ENCODE measurements at regions not wholly inside any gene's neighbourhood (a gene's known extent, or its start where the extent isn't known, plus 50 kb on each side); places are given as distances from the start of the nearest gene placed in this dataset.

DNA sequence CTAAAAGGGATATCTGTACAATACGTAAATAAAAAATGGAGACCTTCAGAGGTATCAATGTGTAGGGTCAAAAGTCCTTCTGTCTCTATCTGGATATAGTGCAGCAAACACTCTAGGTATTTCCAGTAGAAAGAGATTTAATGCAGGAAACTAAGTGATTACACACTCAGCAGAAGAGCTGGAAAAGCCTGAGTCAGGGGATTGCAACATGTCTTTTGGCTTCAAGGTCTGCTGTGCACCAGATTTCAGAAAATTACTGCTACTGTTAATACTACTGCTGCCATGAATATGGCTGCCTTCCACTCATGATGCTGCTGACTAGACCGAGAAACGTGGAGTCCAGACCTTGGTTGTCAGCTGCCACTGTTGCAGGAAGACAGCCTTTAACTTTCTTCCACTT is 94.9 kb upstream of the DLX6 start:
- no peaks in the 10 kb centered on the region for H3K36me3 ChIP-seq (ENCODE audit: control insufficient read depth in 4 of 4, insufficient read depth in 4 of 4, low read length in 4 of 4)
- peak in 1 of 3 donors; percentile 10 for DNase-seq
- H3K27me3 ChIP-seq (ENCODE audit: control insufficient read depth in 3 of 3, insufficient read depth in 3 of 3, low read length in 2 of 3): no peaks in the 10 kb centered on the region
- H3K4me3 ChIP-seq: no peak overlapping the region
- no peaks in the 10 kb centered on the region for H3K4me1 ChIP-seq (ENCODE audit: control insufficient read depth in 5 of 5, insufficient read depth in 5 of 5, low read length in 5 of 5)
- H3K9ac ChIP-seq (ENCODE audit: insufficient read depth in 1 of 2, low read length in 2 of 2): no peak overlapping the region
- no peaks in the 10 kb centered on the region for H3K9me3 ChIP-seq (ENCODE audit: control insufficient read depth in 4 of 4, insufficient read depth in 3 of 4, low read length in 3 of 4)
- TF ChIP-seq, protein P1, sequence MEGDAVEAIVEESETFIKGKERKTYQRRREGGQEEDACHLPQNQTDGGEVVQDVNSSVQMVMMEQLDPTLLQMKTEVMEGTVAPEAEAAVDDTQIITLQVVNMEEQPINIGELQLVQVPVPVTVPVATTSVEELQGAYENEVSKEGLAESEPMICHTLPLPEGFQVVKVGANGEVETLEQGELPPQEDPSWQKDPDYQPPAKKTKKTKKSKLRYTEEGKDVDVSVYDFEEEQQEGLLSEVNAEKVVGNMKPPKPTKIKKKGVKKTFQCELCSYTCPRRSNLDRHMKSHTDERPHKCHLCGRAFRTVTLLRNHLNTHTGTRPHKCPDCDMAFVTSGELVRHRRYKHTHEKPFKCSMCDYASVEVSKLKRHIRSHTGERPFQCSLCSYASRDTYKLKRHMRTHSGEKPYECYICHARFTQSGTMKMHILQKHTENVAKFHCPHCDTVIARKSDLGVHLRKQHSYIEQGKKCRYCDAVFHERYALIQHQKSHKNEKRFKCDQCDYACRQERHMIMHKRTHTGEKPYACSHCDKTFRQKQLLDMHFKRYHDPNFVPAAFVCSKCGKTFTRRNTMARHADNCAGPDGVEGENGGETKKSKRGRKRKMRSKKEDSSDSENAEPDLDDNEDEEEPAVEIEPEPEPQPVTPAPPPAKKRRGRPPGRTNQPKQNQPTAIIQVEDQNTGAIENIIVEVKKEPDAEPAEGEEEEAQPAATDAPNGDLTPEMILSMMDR (IDR thresholded peaks at IDR 0.05; ENCODE audit: control extremely low read depth, extremely low read depth): no peak
- no peak overlapping the region for H3K27ac ChIP-seq (ENCODE audit: low read depth in 1 of 2, low read length in 1 of 2)
- WGBS, 2 donors: 84 to 91% methylated on average over 3 of the region's 3 CpGs
- ATAC-seq (ENCODE audit: insufficient read depth, low FRiP score): no peak

DNA sequence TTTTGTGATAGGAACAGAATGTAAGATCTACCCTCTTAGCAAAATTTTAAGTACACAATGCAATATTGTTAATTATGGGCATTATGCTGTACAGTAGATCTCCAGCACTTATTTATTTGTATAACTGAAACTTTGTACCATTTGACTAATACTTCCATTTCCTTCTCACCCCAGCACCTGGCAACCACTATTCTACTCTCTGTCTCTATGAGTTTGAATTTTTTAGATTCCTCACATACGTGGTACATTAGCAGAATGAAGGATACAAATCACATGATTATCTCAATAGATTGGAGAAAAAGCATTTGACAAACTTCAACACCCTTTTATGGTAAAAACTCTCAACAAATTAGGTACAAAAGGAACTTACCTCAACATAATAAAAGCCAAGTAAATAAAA is 90.3 kb upstream of the DLX6 start:
- Histone ChIP-seq H3K4me3 (no peak overlapping the region), H3K4me1 (ENCODE audit: control insufficient read depth in 5 of 5, insufficient read depth in 5 of 5, low read length in 5 of 5) (no peaks in the 10 kb centered on the region), H3K27me3 (ENCODE audit: control insufficient read depth in 3 of 3, insufficient read depth in 3 of 3, low read length in 2 of 3) (no peaks in the 10 kb centered on the region), H3K27ac (ENCODE audit: low read depth in 1 of 2, low read length in 1 of 2) (no peak overlapping the region), H3K36me3 (ENCODE audit: control insufficient read depth in 4 of 4, insufficient read depth in 4 of 4, low read length in 4 of 4) (no peaks in the 10 kb centered on the region), H3K9me3 (ENCODE audit: control insufficient read depth in 4 of 4, insufficient read depth in 3 of 4, low read length in 3 of 4) (no peaks in the 10 kb centered on the region), H3K9ac (ENCODE audit: insufficient read depth in 1 of 2, low read length in 2 of 2) (no peak overlapping the region)
- TF ChIP-seq, protein P1 (IDR thresholded peaks at IDR 0.05; ENCODE audit: control extremely low read depth, extremely low read depth): no peak
- no peak for ATAC-seq (ENCODE audit: insufficient read depth, low FRiP score)
- 40 to 66% methylated on average over 1 of the region's 1 CpG for WGBS, 2 donors
- DNase-seq: no peak

DNA sequence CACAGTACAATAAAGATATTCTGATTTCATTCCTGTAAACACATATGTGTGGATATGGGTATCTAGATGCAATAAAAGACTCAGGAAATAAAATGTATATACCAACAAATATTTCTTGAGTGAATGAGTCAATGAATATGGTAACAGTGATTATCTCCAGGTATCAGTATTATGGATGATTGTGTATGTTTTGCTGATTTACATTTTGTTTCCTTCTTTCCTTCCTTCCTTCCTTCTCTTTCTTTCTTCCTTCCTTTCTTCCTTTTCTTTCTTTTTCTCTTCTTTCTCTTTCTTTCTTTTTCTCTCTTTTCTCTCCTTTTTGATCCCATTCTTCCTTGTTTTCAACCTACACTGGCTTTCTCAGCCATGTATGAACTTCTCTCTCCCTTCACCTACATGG is 85.3 kb upstream of the DLX6 start:
- no peaks in the 10 kb centered on the region for H3K36me3 ChIP-seq (ENCODE audit: control insufficient read depth in 4 of 4, insufficient read depth in 4 of 4, low read length in 4 of 4)
- ATAC-seq (ENCODE audit: insufficient read depth, low FRiP score) (no peak), DNase-seq (no peak)
- no peak overlapping the region for H3K4me3 ChIP-seq
- H3K4me1 ChIP-seq (ENCODE audit: control insufficient read depth in 5 of 5, insufficient read depth in 5 of 5, low read length in 5 of 5): no peaks in the 10 kb centered on the region
- H3K27me3 ChIP-seq (ENCODE audit: control insufficient read depth in 3 of 3, insufficient read depth in 3 of 3, low read length in 2 of 3): no peaks in the 10 kb centered on the region
- H3K9ac ChIP-seq (ENCODE audit: insufficient read depth in 1 of 2, low read length in 2 of 2): no peak overlapping the region
- no peaks in the 10 kb centered on the region for H3K9me3 ChIP-seq (ENCODE audit: control insufficient read depth in 4 of 4, insufficient read depth in 3 of 4, low read length in 3 of 4)
- H3K27ac ChIP-seq (ENCODE audit: low read depth in 1 of 2, low read length in 1 of 2): no peak overlapping the region
- TF ChIP-seq, protein P1 (IDR thresholded peaks at IDR 0.05; ENCODE audit: control extremely low read depth, extremely low read depth): no peak

DNA sequence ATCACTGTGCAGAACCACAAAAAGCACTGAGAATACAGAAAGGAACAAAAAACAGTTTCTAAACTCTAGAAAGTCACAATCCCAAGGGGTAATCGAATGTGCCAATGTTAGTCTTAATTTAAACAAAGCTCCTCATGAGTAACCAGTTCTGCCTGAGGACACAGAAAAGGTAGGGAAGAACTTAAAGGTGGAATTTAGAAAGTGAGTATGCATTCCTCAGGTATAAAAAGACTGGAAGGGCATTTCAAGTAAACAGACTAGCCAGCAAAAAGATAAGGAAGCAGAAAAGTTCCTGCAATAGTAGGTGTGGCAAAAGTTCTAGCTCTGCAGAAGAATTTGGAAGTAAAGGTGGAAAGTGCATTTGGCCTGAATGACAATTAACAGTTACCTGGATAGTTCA is 84.6 kb upstream of the DLX6 start:
- Histone ChIP-seq H3K36me3 (ENCODE audit: control insufficient read depth in 4 of 4, insufficient read depth in 4 of 4, low read length in 4 of 4) (no peaks in the 10 kb centered on the region), H3K9me3 (ENCODE audit: control insufficient read depth in 4 of 4, insufficient read depth in 3 of 4, low read length in 3 of 4) (no peaks in the 10 kb centered on the region), H3K4me3 (no peak overlapping the region), H3K4me1 (ENCODE audit: control insufficient read depth in 5 of 5, insufficient read depth in 5 of 5, low read length in 5 of 5) (no peaks in the 10 kb centered on the region), H3K27me3 (ENCODE audit: control insufficient read depth in 3 of 3, insufficient read depth in 3 of 3, low read length in 2 of 3) (no peaks in the 10 kb centered on the region), H3K9ac (ENCODE audit: insufficient read depth in 1 of 2, low read length in 2 of 2) (no peak overlapping the region), H3K27ac (ENCODE audit: low read depth in 1 of 2, low read length in 1 of 2) (no peak overlapping the region)
- no peak for DNase-seq
- TF ChIP-seq, protein P1 (IDR thresholded peaks at IDR 0.05; ENCODE audit: control extremely low read depth, extremely low read depth): no peak
- ATAC-seq (ENCODE audit: insufficient read depth, low FRiP score): no peak
- WGBS, 2 donors: 60 to 85% methylated on average over 1 of the region's 1 CpG

All from lung (tissue), 11 donors.